ENCODE measurements at regions not wholly inside any gene's neighbourhood (a gene's known extent, or its start where the extent isn't known, plus 50 kb on each side); places are given as distances from the start of the nearest gene placed in this dataset.

DNA sequence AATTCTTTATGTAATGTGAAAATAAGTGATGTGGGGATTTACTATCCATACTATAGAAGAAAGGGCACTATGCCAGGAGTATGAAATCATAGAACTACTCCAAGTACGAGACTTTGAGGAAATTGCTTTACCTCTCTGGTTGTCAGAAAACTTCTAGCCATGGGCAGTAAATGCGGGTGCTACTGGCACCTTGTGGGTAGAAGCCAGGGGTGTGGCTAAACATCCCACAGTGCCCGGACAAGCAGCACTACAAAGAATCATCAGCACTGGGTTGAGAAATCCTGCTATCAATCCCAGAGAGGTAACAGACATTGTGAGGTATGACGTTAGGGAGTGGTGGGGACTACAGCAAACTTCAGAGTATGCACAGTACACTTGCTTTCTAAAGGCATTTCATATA, 453.5 kb upstream of the TNP1 start:
- no peak for DNase-seq (ENCODE audit: low read depth, low spot score)
- Histone ChIP-seq H3K9me3 (ENCODE audit: control insufficient read depth, insufficient read depth, low read length) (no peaks in the 10 kb centered on the region), H3K27ac (ENCODE audit: low read length) (no peak overlapping the region), H3K4me1 (ENCODE audit: control insufficient read depth, insufficient read depth, low read length) (no peaks in the 10 kb centered on the region), H3K4me3 (ENCODE audit: low read length) (no peak overlapping the region), H3K36me3 (ENCODE audit: control insufficient read depth, insufficient read depth, low read length) (no peaks in the 10 kb centered on the region), H3K27me3 (ENCODE audit: control insufficient read depth, insufficient read depth, low read length) (no peaks in the 10 kb centered on the region)
- no CpG with 5 or more reads among the region's 4 CpGs for WGBS (ENCODE audit: insufficient coverage, insufficient read length)

DNA sequence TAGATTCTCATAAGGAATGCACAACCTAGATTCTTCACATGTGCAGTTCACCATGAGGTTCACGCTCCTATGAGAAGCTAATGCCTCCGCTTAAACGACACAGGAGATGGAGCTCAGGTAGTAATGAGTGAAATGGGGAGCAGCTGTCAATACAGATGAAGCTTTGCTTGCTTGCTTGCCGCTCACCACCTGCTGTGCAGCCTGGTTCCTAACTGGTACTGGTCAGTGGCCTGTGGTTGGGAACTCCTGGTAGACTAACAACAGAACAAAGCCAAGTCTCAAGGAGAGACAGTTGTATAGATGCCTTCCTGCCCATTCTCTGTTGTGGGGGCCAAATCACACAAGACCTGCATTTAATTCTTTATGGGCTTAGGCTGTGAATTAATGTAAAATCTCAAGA, 449.2 kb upstream of the TNP1 start:
- H3K27ac ChIP-seq (ENCODE audit: low read length), result no peak overlapping the region
- H3K4me3 ChIP-seq (ENCODE audit: low read length), result no peak overlapping the region
- H3K9me3 ChIP-seq (ENCODE audit: control insufficient read depth, insufficient read depth, low read length), result no peaks in the 10 kb centered on the region
- no CpG with 5 or more reads among the region's 4 CpGs for WGBS (ENCODE audit: insufficient coverage, insufficient read length)
- no peaks in the 10 kb centered on the region for H3K27me3 ChIP-seq (ENCODE audit: control insufficient read depth, insufficient read depth, low read length)
- no peak for DNase-seq (ENCODE audit: low read depth, low spot score)
- no peaks in the 10 kb centered on the region for H3K4me1 ChIP-seq (ENCODE audit: control insufficient read depth, insufficient read depth, low read length)
- H3K36me3 ChIP-seq (ENCODE audit: control insufficient read depth, insufficient read depth, low read length), result no peaks in the 10 kb centered on the region

- H3K9me3 ChIP-seq (ENCODE audit: control insufficient read depth, insufficient read depth, low read length), result no peaks in the 10 kb centered on the region
- H3K27ac ChIP-seq (ENCODE audit: low read length), result no peak overlapping the region
- no peaks in the 10 kb centered on the region for H3K27me3 ChIP-seq (ENCODE audit: control insufficient read depth, insufficient read depth, low read length)
- H3K4me3 ChIP-seq (ENCODE audit: low read length), result no peak overlapping the region
- DNase-seq (ENCODE audit: low read depth, low spot score), result no peak
- WGBS (ENCODE audit: insufficient coverage, insufficient read length), result no CpG with 5 or more reads among the region's 4 CpGs
- no peaks in the 10 kb centered on the region for H3K36me3 ChIP-seq (ENCODE audit: control insufficient read depth, insufficient read depth, low read length)
- no peaks in the 10 kb centered on the region for H3K4me1 ChIP-seq (ENCODE audit: control insufficient read depth, insufficient read depth, low read length)
These were observed 447.2 kb upstream of the TNP1 start for GRCh38 chr2:217307023-217307422.

DNA sequence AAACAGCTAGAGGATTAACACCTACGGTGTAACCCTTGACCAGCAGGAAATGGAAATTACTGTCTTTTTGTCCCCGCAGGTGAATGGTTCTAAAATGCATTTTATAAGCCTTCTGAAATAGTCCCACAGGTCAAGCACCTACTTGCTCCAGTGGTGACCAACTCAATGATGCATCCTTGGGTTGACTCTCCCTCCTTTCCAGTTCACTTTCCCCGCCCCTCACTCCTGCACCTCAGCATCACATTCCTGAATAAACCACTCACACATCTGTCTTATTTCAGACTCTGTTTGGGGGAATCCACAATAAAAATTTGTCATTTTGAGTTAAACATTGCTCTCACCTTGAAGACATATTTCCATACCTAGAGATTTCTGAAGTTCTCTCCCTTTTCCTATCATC, 446.0 kb upstream of the TNP1 start:
- no CpG with 5 or more reads among the region's 3 CpGs for WGBS (ENCODE audit: insufficient coverage, insufficient read length)
- Histone ChIP-seq H3K27me3 (ENCODE audit: control insufficient read depth, insufficient read depth, low read length) (no peaks in the 10 kb centered on the region), H3K4me3 (ENCODE audit: low read length) (no peak overlapping the region), H3K4me1 (ENCODE audit: control insufficient read depth, insufficient read depth, low read length) (no peaks in the 10 kb centered on the region), H3K27ac (ENCODE audit: low read length) (no peak overlapping the region), H3K36me3 (ENCODE audit: control insufficient read depth, insufficient read depth, low read length) (no peaks in the 10 kb centered on the region), H3K9me3 (ENCODE audit: control insufficient read depth, insufficient read depth, low read length) (no peaks in the 10 kb centered on the region)
- no peak for DNase-seq (ENCODE audit: low read depth, low spot score)

GRCh38 chr2:217304582-217304981, 444.7 kb upstream of the TNP1 start:
- Histone ChIP-seq H3K27ac (ENCODE audit: low read length) (no peak overlapping the region), H3K36me3 (ENCODE audit: control insufficient read depth, insufficient read depth, low read length) (no peaks in the 10 kb centered on the region), H3K27me3 (ENCODE audit: control insufficient read depth, insufficient read depth, low read length) (no peaks in the 10 kb centered on the region), H3K9me3 (ENCODE audit: control insufficient read depth, insufficient read depth, low read length) (no peaks in the 10 kb centered on the region), H3K4me3 (ENCODE audit: low read length) (no peak overlapping the region), H3K4me1 (ENCODE audit: control insufficient read depth, insufficient read depth, low read length) (no peaks in the 10 kb centered on the region)
- DNase-seq (ENCODE audit: low read depth, low spot score), result no peak

- no peaks in the 10 kb centered on the region for H3K9me3 ChIP-seq (ENCODE audit: control insufficient read depth, insufficient read depth, low read length)
- no peak overlapping the region for H3K27ac ChIP-seq (ENCODE audit: low read length)
- H3K4me1 ChIP-seq (ENCODE audit: control insufficient read depth, insufficient read depth, low read length), result no peaks in the 10 kb centered on the region
- H3K27me3 ChIP-seq (ENCODE audit: control insufficient read depth, insufficient read depth, low read length), result no peaks in the 10 kb centered on the region
- H3K4me3 ChIP-seq (ENCODE audit: low read length), result no peak overlapping the region
- no peaks in the 10 kb centered on the region for H3K36me3 ChIP-seq (ENCODE audit: control insufficient read depth, insufficient read depth, low read length)
- no CpG with 5 or more reads among the region's 3 CpGs for WGBS (ENCODE audit: insufficient coverage, insufficient read length)
- no peak for DNase-seq (ENCODE audit: low read depth, low spot score)
These were observed 443.0 kb upstream of the TNP1 start for GRCh38 chr2:217302856-217303255.

DNA sequence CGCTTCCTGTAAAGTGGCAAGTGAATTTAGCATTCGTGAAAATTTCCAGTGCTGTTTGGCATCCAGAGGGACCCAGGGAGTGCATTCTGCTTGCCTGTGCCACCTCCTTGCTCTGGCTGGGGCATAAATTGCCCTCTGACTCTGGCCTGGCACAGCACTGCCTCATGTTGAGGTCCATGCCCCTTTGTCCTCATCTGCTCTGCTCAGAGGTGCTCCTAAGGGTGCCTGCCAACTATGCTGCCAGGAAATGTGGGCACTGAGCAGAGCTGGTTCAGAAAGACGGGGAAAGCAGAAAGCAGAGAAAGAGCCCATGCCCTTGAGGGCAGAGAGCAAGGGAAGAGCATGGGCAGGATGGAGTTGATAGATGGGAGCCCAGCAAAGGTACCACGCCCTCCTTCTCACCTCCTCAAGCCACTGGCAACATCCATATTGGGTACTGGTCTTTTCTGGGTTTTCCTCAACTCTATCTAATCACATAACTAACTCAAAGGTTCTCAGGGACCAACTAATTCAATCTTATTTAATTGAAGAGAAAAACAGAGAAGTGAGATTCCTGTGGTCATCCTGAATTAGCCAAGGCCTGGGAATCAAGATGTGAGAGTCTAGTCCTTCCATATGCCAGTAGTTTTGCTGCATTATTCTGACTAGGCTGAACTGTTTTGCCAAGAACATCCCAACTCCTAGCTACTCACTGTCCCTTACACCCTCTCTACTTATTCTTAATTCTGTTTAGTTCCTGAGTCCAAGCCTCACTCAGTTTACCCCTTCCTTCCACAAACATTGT, 441.5 kb upstream of the TNP1 start:
- Histone ChIP-seq H3K27me3 (ENCODE audit: control insufficient read depth, insufficient read depth, low read length) (no peaks in the 10 kb centered on the region), H3K36me3 (ENCODE audit: control insufficient read depth, insufficient read depth, low read length) (no peaks in the 10 kb centered on the region), H3K27ac (ENCODE audit: low read length) (no peak overlapping the region), H3K9me3 (ENCODE audit: control insufficient read depth, insufficient read depth, low read length) (no peaks in the 10 kb centered on the region), H3K4me3 (ENCODE audit: low read length) (no peak overlapping the region), H3K4me1 (ENCODE audit: control insufficient read depth, insufficient read depth, low read length) (no peaks in the 10 kb centered on the region)
- no peak for DNase-seq (ENCODE audit: low read depth, low spot score)
- no CpG with 5 or more reads among the region's 4 CpGs for WGBS (ENCODE audit: insufficient coverage, insufficient read length)

DNA sequence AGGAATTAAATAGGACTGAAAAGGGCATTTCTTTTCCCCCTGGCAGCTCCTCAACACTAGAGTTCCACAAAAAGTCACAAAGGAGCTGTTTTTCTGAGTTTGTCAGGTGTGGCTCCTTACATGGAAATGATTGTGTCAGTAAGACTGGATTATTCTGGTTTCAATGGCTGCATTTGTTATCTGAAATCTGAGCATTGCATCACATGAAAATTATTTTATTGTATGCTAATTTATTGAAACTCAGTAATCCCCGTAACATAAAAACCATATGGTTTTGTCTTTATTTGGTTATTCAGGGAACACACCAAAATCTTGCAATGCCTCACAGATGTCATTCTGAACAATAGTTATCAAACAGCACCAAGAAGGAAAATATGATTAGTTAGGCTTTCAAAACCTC, 439.7 kb upstream of the TNP1 start:
- no peak overlapping the region for H3K4me3 ChIP-seq (ENCODE audit: low read length)
- no peaks in the 10 kb centered on the region for H3K9me3 ChIP-seq (ENCODE audit: control insufficient read depth, insufficient read depth, low read length)
- no peak for DNase-seq (ENCODE audit: low read depth, low spot score)
- H3K4me1 ChIP-seq (ENCODE audit: control insufficient read depth, insufficient read depth, low read length), result no peaks in the 10 kb centered on the region
- no peak overlapping the region for H3K27ac ChIP-seq (ENCODE audit: low read length)
- whole genome bisulfite sequencing (ENCODE audit: insufficient coverage, insufficient read length), result no CpG with 5 or more reads among the region's 1 CpG
- H3K27me3 ChIP-seq (ENCODE audit: control insufficient read depth, insufficient read depth, low read length), result no peaks in the 10 kb centered on the region
- no peaks in the 10 kb centered on the region for H3K36me3 ChIP-seq (ENCODE audit: control insufficient read depth, insufficient read depth, low read length)

DNA sequence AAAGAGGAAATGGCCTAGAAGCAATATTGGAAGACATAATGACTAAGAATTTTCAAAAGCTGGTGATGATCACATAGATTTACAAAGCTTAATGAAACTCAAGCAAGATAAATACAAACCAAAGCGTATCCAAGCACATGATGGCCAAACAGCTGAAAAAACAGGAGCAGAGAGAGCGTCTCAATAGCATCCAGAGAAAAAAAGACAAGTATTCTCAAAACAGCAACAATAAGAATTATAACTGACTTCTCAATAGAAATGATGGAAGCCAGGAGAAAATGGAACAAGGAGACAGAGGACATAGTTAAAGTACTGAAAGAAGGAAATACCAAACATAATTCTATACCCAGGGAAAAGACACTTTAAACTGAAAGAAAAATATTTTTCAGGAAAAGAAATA, 437.2 kb upstream of the TNP1 start:
- Histone ChIP-seq H3K4me3 (ENCODE audit: low read length) (no peak overlapping the region), H3K36me3 (ENCODE audit: control insufficient read depth, insufficient read depth, low read length) (no peaks in the 10 kb centered on the region), H3K27me3 (ENCODE audit: control insufficient read depth, insufficient read depth, low read length) (no peaks in the 10 kb centered on the region), H3K27ac (ENCODE audit: low read length) (no peak overlapping the region), H3K4me1 (ENCODE audit: control insufficient read depth, insufficient read depth, low read length) (no peaks in the 10 kb centered on the region), H3K9me3 (ENCODE audit: control insufficient read depth, insufficient read depth, low read length) (no peaks in the 10 kb centered on the region)
- no peak for DNase-seq (ENCODE audit: low read depth, low spot score)
- no CpG with 5 or more reads among the region's 2 CpGs for WGBS (ENCODE audit: insufficient coverage, insufficient read length)

DNA sequence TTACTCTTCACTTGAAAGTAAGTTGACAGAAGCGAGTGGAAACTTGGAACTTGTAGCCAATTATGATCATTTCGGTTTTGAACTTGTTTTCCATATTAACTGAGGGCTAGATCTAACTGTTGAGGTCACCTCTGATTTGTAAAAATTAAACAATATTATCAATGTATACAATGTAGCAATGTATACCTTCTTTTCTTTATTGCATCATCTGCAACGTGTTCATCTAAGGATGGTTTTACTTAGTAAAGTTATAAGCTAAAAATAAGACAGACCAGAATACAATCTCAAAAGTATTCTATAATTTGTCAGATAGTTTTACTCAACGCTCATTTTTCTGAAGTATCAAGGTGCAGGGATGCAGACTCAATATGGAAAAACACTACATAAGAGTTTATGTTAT, 435.0 kb upstream of the TNP1 start:
- Histone ChIP-seq H3K4me1 (ENCODE audit: control insufficient read depth, insufficient read depth, low read length) (0 out of 2 replicates have a peak, but pooled peaks cover 1% of the 10 kb centered on the region), H3K27me3 (ENCODE audit: control insufficient read depth, insufficient read depth, low read length) (no peaks in the 10 kb centered on the region), H3K4me3 (ENCODE audit: low read length) (no peak overlapping the region), H3K9me3 (ENCODE audit: control insufficient read depth, insufficient read depth, low read length) (no peaks in the 10 kb centered on the region), H3K27ac (ENCODE audit: low read length) (no peak overlapping the region), H3K36me3 (ENCODE audit: control insufficient read depth, insufficient read depth, low read length) (no peaks in the 10 kb centered on the region)
- no CpG with 5 or more reads among the region's 4 CpGs for WGBS (ENCODE audit: insufficient coverage, insufficient read length)
- DNase-seq (ENCODE audit: low read depth, low spot score), result no peak

GRCh38 chr2:217294211-217294610, 434.3 kb upstream of the TNP1 start:
- Histone ChIP-seq H3K27me3 (ENCODE audit: control insufficient read depth, insufficient read depth, low read length) (no peaks in the 10 kb centered on the region), H3K9me3 (ENCODE audit: control insufficient read depth, insufficient read depth, low read length) (no peaks in the 10 kb centered on the region), H3K27ac (ENCODE audit: low read length) (no peak overlapping the region), H3K4me3 (ENCODE audit: low read length) (no peak overlapping the region), H3K4me1 (ENCODE audit: control insufficient read depth, insufficient read depth, low read length) (peaks cover 2% of the 10 kb centered on the region; the same call in 1 of the 2 replicates), H3K36me3 (ENCODE audit: control insufficient read depth, insufficient read depth, low read length) (no peaks in the 10 kb centered on the region)
- no CpG with 5 or more reads among the region's 2 CpGs for WGBS (ENCODE audit: insufficient coverage, insufficient read length)
- no peak for DNase-seq (ENCODE audit: low read depth, low spot score)
